ENCODE measurements at regions not wholly inside any gene's neighbourhood (a gene's known extent, or its start where the extent isn't known, plus 50 kb on each side); places are given as distances from the start of the nearest gene placed in this dataset.

- TF ChIP-seq ATF2 (IDR thresholded peaks at IDR 0.05; ENCODE audit: low read length) (no peak), CTBP2 (IDR thresholded peaks at IDR 0.05; ENCODE audit: borderline replicate concordance, insufficient read depth, insufficient read length, low read length) (no peak)
Measured at GRCh38 chr3:25235031-25235430, 193.0 kb upstream of the RARB start (continued).

All from H1 (cell line).